ENCODE measurements at regions not wholly inside any gene's neighbourhood (a gene's known extent, or its start where the extent isn't known, plus 50 kb on each side); places are given as distances from the start of the nearest gene placed in this dataset.

DNA sequence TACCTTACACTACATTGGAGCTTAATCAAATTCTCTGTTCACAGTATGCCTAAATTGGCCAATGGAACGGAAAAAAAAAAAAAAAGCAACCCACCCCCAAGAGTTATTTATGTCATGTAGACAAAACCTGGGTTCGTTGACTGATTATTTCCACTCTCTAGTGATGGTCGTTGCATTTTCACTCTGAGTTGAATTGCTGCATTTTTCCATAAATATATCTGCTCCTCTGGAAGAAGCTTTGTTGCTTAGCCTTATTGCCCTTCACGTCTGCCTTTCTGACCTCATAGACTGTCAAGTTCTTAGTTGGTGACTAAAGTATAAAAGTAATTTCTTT lies 90.2 kb upstream of the RUNX1 start:
- no peaks in the 10 kb centered on the region for H3K9me3 ChIP-seq (ENCODE audit: control insufficient read depth, insufficient read depth, low read length)
- H3K4me1 ChIP-seq (ENCODE audit: control insufficient read depth, low read length): peaks cover 23% of the 10 kb centered on the region
- H4K20me1 ChIP-seq (ENCODE audit: control insufficient read depth, insufficient read depth, low read depth, low read length): no peaks in the 10 kb centered on the region
- no peaks in the 10 kb centered on the region for H3K79me2 ChIP-seq (ENCODE audit: control insufficient read depth, low read length)
- H3K36me3 ChIP-seq (ENCODE audit: control insufficient read depth, low read length): no peaks in the 10 kb centered on the region
- peak overlapping the region; percentile 69 for H3K4me2 ChIP-seq (ENCODE audit: low read length)
- no peaks in the 10 kb centered on the region for H3K9me2 ChIP-seq (replicated peaks; ENCODE audit: control insufficient read depth, low read length)
- H3K27ac ChIP-seq (ENCODE audit: low read depth, low read length): no peak overlapping the region
- peak overlapping the region; percentile 38 for H3K4me3 ChIP-seq (ENCODE audit: low read length)
- TF ChIP-seq, protein P1, sequence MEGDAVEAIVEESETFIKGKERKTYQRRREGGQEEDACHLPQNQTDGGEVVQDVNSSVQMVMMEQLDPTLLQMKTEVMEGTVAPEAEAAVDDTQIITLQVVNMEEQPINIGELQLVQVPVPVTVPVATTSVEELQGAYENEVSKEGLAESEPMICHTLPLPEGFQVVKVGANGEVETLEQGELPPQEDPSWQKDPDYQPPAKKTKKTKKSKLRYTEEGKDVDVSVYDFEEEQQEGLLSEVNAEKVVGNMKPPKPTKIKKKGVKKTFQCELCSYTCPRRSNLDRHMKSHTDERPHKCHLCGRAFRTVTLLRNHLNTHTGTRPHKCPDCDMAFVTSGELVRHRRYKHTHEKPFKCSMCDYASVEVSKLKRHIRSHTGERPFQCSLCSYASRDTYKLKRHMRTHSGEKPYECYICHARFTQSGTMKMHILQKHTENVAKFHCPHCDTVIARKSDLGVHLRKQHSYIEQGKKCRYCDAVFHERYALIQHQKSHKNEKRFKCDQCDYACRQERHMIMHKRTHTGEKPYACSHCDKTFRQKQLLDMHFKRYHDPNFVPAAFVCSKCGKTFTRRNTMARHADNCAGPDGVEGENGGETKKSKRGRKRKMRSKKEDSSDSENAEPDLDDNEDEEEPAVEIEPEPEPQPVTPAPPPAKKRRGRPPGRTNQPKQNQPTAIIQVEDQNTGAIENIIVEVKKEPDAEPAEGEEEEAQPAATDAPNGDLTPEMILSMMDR (IDR thresholded peaks at IDR 0.05; ENCODE audit: low read depth, low read length, poor library complexity, severe bottlenecking): no peak
- no peak for TF ChIP-seq EZH2phosphoT487 (IDR thresholded peaks at IDR 0.05; ENCODE audit: borderline replicate concordance, low read length)
- H3K27me3 ChIP-seq (ENCODE audit: control insufficient read depth, low read length): no peaks in the 10 kb centered on the region
- no peaks in the 10 kb centered on the region for H3F3A ChIP-seq (ENCODE audit: control insufficient read depth, insufficient read depth)

DNA sequence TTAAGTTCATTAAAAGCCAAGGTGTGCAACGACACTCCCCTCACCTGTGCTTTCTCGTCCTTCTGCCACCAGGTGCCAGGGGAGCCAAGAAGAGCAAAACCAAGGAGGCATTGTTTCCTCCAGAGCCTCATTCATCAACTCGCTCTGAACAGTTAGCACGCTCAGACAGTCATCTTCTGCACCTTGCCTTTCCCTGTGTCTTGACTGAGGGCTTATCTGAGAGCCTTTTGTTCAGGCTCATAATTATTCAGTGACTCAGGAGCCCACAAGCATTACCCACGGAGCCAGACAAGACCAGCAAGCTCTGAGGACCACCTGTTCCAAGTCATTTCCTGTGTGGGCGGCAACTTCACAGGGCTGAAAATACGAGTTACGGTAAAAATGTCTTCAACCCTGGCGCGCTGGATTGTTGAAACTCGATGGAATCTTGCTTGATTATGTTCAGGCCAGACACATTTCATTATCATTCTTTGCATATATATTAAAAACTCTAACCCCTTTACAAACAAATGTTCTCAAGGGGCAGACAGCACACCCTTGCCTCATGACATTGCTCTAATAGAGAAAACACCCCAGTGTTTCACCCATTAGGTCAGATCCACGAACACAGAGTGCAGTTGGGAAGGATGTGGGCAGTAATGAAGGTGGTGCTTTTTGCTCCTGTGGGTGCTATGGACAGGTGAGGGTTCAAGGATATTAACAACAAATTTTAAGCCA lies 89.7 kb upstream of the RUNX1 start:
- no peaks in the 10 kb centered on the region for H3K9me3 ChIP-seq (ENCODE audit: control insufficient read depth, insufficient read depth, low read length)
- TF ChIP-seq EZH2phosphoT487 (IDR thresholded peaks at IDR 0.05; ENCODE audit: borderline replicate concordance, low read length): no peak
- TF ChIP-seq, protein P1 (IDR thresholded peaks at IDR 0.05; ENCODE audit: low read depth, low read length, poor library complexity, severe bottlenecking): no peak
- no peaks in the 10 kb centered on the region for H3K79me2 ChIP-seq (ENCODE audit: control insufficient read depth, low read length)
- peaks cover 23% of the 10 kb centered on the region for H3K4me1 ChIP-seq (ENCODE audit: control insufficient read depth, low read length)
- H3K4me2 ChIP-seq (ENCODE audit: low read length): peak overlapping the region; percentile 69
- H3K36me3 ChIP-seq (ENCODE audit: control insufficient read depth, low read length): no peaks in the 10 kb centered on the region
- no peaks in the 10 kb centered on the region for H3F3A ChIP-seq (ENCODE audit: control insufficient read depth, insufficient read depth)
- H4K20me1 ChIP-seq (ENCODE audit: control insufficient read depth, insufficient read depth, low read depth, low read length): no peaks in the 10 kb centered on the region
- no peaks in the 10 kb centered on the region for H3K9me2 ChIP-seq (replicated peaks; ENCODE audit: control insufficient read depth, low read length)
- no peak overlapping the region for H3K27ac ChIP-seq (ENCODE audit: low read depth, low read length)
- H3K4me3 ChIP-seq (ENCODE audit: low read length): peak overlapping the region; percentile 38
- no peaks in the 10 kb centered on the region for H3K27me3 ChIP-seq (ENCODE audit: control insufficient read depth, low read length)

- Histone ChIP-seq H3K36me3 (ENCODE audit: control insufficient read depth, low read length) (no peaks in the 10 kb centered on the region), H3F3A (ENCODE audit: control insufficient read depth, insufficient read depth) (no peaks in the 10 kb centered on the region), H3K79me2 (ENCODE audit: control insufficient read depth, low read length) (no peaks in the 10 kb centered on the region), H4K20me1 (ENCODE audit: control insufficient read depth, insufficient read depth, low read depth, low read length) (no peaks in the 10 kb centered on the region), H3K9me2 (replicated peaks; ENCODE audit: control insufficient read depth, low read length) (no peaks in the 10 kb centered on the region), H3K4me2 (ENCODE audit: low read length) (no peak overlapping the region), H3K27ac (ENCODE audit: low read depth, low read length) (no peak overlapping the region), H3K4me3 (ENCODE audit: low read length) (no peak overlapping the region), H3K4me1 (ENCODE audit: control insufficient read depth, low read length) (peaks cover 23% of the 10 kb centered on the region), H3K9me3 (ENCODE audit: control insufficient read depth, insufficient read depth, low read length) (no peaks in the 10 kb centered on the region), H3K27me3 (ENCODE audit: control insufficient read depth, low read length) (no peaks in the 10 kb centered on the region)
- TF ChIP-seq, protein P1 (IDR thresholded peaks at IDR 0.05; ENCODE audit: low read depth, low read length, poor library complexity, severe bottlenecking): no peak
- TF ChIP-seq EZH2phosphoT487 (IDR thresholded peaks at IDR 0.05; ENCODE audit: borderline replicate concordance, low read length): no peak
Observed at GRCh38 chr21:35136586-35137219, 87.6 kb upstream of the RUNX1 start.

Measured in DOHH2 (cell line).